Hepatocyte (in vitro differentiated cells): ENCODE measurements at regions not wholly inside any gene's neighbourhood (a gene's known extent, or its start where the extent isn't known, plus 50 kb on each side); places are given as distances from the start of the nearest gene placed in this dataset.

Source experiments
- DNase-seq: peaks from one replicate; pipeline ENCODE4 v3.0.0-alpha.2; 2016; ENCODE audit warnings: low spot score
- H2AFZ ChIP-seq: fragments of 200-600 bp; sonication (generic); 2 replicates; pipeline ENCODE4 v1.6.0; 2016; ENCODE audit warnings: antibody characterized with exemption, mild to moderate bottlenecking
- H3K27ac ChIP-seq: fragments of 200-600 bp; sonication (generic); 2 replicates; pipeline ENCODE4 v1.5.1; 2016; ENCODE audit warnings: mild to moderate bottlenecking
- H3K27me3 ChIP-seq: fragments of 200-600 bp; sonication (generic); 2 replicates; pipeline ENCODE4 v1.6.1; 2016
- H3K36me3 ChIP-seq: fragments of 200-600 bp; sonication (generic); replicated peaks from 2 replicates; pipeline ENCODE4 v1.5.1; 2016; ENCODE audit warnings: low read depth; ENCODE audit not compliant: insufficient read depth
- H3K4me1 ChIP-seq: fragments of 200-600 bp; sonication (generic); 2 replicates; pipeline ENCODE4 v1.5.1; 2016; ENCODE audit warnings: mild to moderate bottlenecking, moderate library complexity; ENCODE audit not compliant: insufficient read depth
- H3K4me2 ChIP-seq: fragments of 200-600 bp; sonication (generic); 2 replicates; pipeline ENCODE4 v1.6.0; 2016
- H3K4me3 ChIP-seq: fragments of 200-600 bp; sonication (generic); 2 replicates; pipeline ENCODE4 v1.5.1; 2016; ENCODE audit warnings: mild to moderate bottlenecking
- H3K79me2 ChIP-seq: fragments of 200-600 bp; sonication (generic); 2 replicates; pipeline ENCODE4 v1.6.0; 2017; ENCODE audit warnings: mild to moderate bottlenecking
- H3K9me2 ChIP-seq: fragments of 200-600 bp; sonication (generic); replicated peaks from 2 replicates; pipeline ENCODE4 v1.6.0; 2017; ENCODE audit warnings: mild to moderate bottlenecking; ENCODE audit not compliant: insufficient read depth
- H3K9me3 ChIP-seq: fragments of 200-600 bp; sonication (generic); 2 replicates; pipeline ENCODE4 v1.5.1; 2016; ENCODE audit warnings: low read depth, mild to moderate bottlenecking
- H4K20me1 ChIP-seq: fragments of 200-600 bp; sonication (generic); 2 replicates; pipeline ENCODE4 v1.6.0; 2016; ENCODE audit warnings: mild to moderate bottlenecking; ENCODE audit not compliant: insufficient read depth, poor library complexity, severe bottlenecking
- CTCF ChIP-seq: fragments of 200-600 bp; sonication (generic); IDR thresholded peaks from 2 replicates; pipeline ENCODE4 v1.5.1; 2016; ENCODE audit warnings: antibody characterized with exemption, mild to moderate bottlenecking; ENCODE audit not compliant: poor library complexity
- EZH2 ChIP-seq: fragments of 200-600 bp; sonication (generic); IDR thresholded peaks from 2 replicates; pipeline ENCODE4 v1.6.1; 2016; ENCODE audit warnings: antibody characterized with exemption, mild to moderate bottlenecking, borderline replicate concordance
- EZH2phosphoT487 ChIP-seq: fragments of 200-600 bp; sonication (generic); IDR thresholded peaks from one replicate; pipeline ENCODE4 v1.6.1; 2018; ENCODE audit warnings: antibody characterized with exemption, mild to moderate bottlenecking, low read depth, moderate library complexity; ENCODE audit not compliant: unreplicated experiment, severe bottlenecking
- WGBS: methylation state at CpG from one replicate; pipeline ENCODE4 v1.1.6; 2016; ENCODE audit warnings: low lambda C conversion rate; ENCODE audit errors: missing lambda C conversion rate; 5-methylcytosine and 5-hydroxymethylcytosine counted together

- no peaks in the 10 kb centered on the region for H3K79me2 ChIP-seq
- no peaks in the 10 kb centered on the region for H3K9me2 ChIP-seq
- H3K36me3 ChIP-seq: no peaks in the 10 kb centered on the region
- peaks cover 4% of the 10 kb centered on the region for H3K4me1 ChIP-seq
- TF ChIP-seq CTCF: no peak
- no peak for TF ChIP-seq EZH2
- no peak for TF ChIP-seq EZH2phosphoT487
- 96% methylated on average over 1 of the region's 1 CpG for WGBS
- H2AFZ ChIP-seq: no peak overlapping the region
- no peak overlapping the region for H3K4me3 ChIP-seq
- H3K9me3 ChIP-seq: no peaks in the 10 kb centered on the region
- H3K4me2 ChIP-seq: no peak overlapping the region
- H3K27ac ChIP-seq: no peak overlapping the region
- no peaks in the 10 kb centered on the region for H4K20me1 ChIP-seq
- H3K27me3 ChIP-seq: no peaks in the 10 kb centered on the region
- DNase-seq: no peak
These were observed 189.0 kb upstream of the ANO3 start for GRCh38 chr11:26142891-26143290.

DNA sequence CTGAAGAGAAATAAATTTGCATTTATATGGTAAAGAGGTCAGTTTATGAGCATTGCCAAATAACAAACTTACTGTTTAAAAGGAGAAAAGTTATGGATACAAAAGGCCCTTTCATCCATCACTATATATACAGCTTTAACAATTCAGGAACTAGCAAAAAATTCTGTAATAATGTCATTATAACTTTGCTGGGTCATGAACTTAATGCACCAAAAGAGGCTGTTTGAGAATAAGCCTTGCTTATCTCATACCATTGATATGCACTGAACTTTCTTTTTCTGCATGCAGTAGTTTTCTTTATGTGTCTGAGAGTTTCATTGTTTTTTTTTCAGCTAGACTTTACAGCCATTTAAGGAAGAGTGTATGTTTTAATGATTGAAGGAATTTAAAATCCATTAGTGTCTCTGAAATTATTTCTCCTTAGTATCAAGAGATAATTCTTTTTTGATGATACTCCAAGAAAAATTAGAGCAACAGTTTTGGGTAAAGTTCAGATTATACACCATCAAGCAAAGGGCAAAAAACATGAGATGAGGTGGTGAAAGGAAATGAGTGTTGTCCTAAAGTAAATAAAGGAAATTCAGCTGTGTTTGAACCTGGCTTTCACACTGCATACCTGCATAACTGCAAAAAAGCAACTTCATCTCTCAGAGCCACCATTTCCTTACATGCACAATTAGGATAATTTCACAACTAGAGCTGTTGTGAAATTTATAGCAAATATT lies 188.2 kb upstream of the ANO3 start:
- H3K4me2 ChIP-seq: no peak overlapping the region

DNA sequence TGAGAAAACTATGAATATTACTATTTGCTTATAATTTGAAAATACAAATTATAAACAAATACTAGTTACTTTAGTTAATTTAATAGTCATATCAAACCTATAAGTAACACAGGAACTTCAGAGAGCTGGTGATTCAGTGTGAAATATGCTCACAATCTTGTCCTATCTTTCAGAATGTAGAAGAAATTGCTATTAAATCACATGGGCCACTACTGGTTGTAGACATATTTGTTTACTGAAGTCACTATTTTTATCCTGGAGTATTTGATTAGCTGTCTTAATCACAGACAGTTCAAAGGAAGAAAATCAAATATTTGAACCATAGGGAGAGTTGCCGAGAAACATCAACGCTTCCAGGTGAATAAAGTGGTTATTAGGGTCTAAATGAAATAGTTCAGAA lies 187.6 kb upstream of the ANO3 start:
- WGBS: 85% methylated on average over 2 of the region's 2 CpGs
- H3K4me1 ChIP-seq: peaks cover 4% of the 10 kb centered on the region
- H4K20me1 ChIP-seq: no peaks in the 10 kb centered on the region
- no peak overlapping the region for H2AFZ ChIP-seq
- H3K27me3 ChIP-seq: no peaks in the 10 kb centered on the region
- no peak overlapping the region for H3K4me3 ChIP-seq
- H3K4me2 ChIP-seq: no peak overlapping the region
- DNase-seq: no peak
- no peaks in the 10 kb centered on the region for H3K79me2 ChIP-seq
- H3K27ac ChIP-seq: no peak overlapping the region
- no peaks in the 10 kb centered on the region for H3K36me3 ChIP-seq
- no peaks in the 10 kb centered on the region for H3K9me3 ChIP-seq
- TF ChIP-seq EZH2phosphoT487 (no peak), EZH2 (no peak), CTCF (no peak)
- no peaks in the 10 kb centered on the region for H3K9me2 ChIP-seq

More for the DNA sequence above, 188.2 kb upstream of the ANO3 start:
- no peaks in the 10 kb centered on the region for H3K27me3 ChIP-seq
- H3K4me3 ChIP-seq: no peak overlapping the region
- peaks cover 4% of the 10 kb centered on the region for H3K4me1 ChIP-seq
- H3K9me3 ChIP-seq: no peaks in the 10 kb centered on the region
- TF ChIP-seq EZH2phosphoT487 (no peak), EZH2 (no peak), CTCF (no peak)
- H3K36me3 ChIP-seq: no peaks in the 10 kb centered on the region
- no peaks in the 10 kb centered on the region for H4K20me1 ChIP-seq
- H2AFZ ChIP-seq: no peak overlapping the region
- no peak for DNase-seq
- no peak overlapping the region for H3K27ac ChIP-seq
- H3K9me2 ChIP-seq: no peaks in the 10 kb centered on the region
- H3K79me2 ChIP-seq: no peaks in the 10 kb centered on the region
